Stimulated activated CD8-positive, alpha-beta memory T cell treated with anti-CD3 and anti-CD28 coated beads, Interleukin-7, amount 100 ng/mL, for 4 hours (primary cell): ENCODE measurements at regions not wholly inside any gene's neighbourhood (a gene's known extent, or its start where the extent isn't known, plus 50 kb on each side); places are given as distances from the start of the nearest gene placed in this dataset.
A peak's percentile ranks its signal among the peaks of the same experiment; 100 is the strongest.

Source experiments
- DNase-seq, 2 donors: peaks; one replicate each; pipeline ENCODE4 v3.0.0-alpha.2; 2020; ENCODE audit warnings: low read depth in 2 of 2

DNA sequence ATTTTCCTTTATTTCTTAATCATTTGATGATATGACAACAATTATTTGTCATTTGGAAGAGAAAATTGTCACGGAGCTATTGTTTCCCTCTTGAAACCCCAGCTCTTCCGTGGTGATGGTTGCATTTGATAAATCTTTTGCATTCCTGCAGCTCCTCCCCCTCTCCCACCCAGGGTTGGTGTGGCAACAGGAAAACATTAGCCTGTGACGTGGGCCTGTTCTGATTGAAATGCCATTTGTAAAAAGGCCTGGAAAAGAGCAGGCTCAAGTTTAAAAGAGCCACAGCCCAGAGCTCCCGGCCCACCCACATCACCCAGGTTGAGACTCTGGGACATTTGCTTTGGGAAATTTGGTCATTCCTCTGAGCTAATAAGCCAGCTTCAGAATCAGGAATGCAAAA is 282.5 kb downstream of the RPLP1 start:
- no peak for DNase-seq

DNA sequence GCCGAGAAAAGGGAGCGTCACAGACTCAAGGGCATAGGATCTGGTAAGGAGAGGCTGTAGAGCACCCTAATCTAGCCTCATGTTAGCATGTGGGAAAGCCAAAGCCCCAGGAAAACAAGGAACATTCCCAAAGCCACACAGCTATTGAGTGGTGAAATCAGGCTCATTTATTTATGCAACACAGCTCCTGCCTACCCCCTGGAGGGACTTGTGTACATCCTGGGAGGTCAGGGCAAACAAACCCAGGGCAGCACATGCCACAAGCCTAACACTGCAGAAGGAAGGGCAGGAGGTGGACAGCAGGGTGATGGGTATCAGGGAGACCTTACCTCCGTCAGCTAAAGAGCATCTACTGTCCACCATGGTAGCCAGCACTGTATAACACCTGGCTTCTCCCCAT is 283.5 kb downstream of the RPLP1 start:
- DNase-seq, result no peak

DNA sequence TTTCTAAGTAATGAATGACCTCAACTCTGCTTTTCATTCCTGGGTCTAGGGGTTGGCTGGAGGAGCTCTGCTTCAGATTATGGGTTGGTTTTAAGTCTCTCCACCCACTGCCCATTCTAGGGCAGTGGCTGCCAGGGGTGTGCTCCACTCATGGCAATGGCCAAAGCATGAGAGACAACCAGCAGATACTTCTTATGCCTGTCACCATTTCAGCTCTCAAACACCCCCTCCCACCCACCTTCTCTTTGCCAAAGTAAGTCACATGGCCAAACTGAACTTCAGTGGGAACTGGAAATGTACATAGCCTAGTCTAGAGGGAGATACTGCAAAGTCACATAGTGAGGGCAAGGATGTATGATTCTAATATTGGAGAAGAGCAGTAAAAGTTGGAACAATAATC is 285.3 kb downstream of the RPLP1 start:
- no peak for DNase-seq

DNA sequence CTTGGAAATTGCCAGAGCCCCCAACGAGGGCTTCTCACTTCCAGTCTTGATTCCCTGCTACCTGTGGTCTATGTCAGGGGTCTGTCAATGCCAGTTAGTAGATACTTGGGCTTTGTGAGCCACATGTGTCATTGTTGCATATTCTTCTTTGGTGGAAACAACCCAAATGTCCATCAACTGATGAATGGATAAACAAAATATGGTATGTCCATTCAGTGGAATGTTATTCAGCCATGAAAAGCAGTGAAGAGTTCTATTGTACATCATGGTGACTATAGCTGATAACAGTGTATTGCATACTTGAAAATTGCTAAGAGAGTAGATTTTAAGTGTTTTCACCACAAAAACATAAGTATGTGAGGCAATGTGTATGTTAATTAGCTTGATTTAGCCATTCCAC is 288.1 kb downstream of the RPLP1 start:
- no peak for DNase-seq

DNA sequence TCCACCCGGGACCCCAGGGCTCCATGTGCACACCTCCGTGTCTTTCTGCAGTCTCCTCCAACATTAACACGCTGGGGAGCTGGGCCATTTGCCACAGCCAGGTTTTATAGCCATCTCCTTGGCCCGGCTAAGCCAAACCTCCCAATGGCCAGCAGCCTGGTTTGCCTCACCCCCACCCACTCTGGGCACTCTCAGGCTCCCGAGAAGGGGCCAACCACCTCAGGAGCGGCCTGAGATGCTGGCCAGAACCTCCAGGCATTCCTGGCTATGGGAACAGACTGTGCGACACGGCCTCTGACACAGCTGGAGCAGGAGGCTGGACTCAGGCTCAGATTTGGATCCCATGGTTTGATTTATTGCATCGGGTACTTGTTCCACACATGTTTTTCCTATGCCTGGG is 289.7 kb downstream of the RPLP1 start:
- no peak for DNase-seq

DNA sequence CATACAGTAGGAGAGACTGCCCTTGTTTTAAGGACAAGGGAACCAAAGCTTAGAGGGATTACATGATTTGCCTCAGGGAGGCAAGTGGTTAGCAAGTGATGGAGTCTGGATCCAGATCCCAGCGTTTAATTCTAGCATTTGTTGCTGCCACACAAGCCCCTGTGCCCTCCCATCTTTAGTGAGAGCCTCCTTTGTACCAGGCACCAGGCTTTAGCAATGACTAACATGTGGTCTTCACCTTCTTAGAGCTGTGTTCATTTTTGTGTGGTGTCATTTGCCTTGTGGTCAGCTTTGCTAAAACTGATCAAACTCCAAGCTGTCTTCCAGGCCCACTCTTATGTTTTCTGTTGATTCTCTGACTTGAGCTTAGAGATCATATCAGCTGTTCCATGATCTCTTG is 290.5 kb downstream of the RPLP1 start:
- DNase-seq, result no peak

DNA sequence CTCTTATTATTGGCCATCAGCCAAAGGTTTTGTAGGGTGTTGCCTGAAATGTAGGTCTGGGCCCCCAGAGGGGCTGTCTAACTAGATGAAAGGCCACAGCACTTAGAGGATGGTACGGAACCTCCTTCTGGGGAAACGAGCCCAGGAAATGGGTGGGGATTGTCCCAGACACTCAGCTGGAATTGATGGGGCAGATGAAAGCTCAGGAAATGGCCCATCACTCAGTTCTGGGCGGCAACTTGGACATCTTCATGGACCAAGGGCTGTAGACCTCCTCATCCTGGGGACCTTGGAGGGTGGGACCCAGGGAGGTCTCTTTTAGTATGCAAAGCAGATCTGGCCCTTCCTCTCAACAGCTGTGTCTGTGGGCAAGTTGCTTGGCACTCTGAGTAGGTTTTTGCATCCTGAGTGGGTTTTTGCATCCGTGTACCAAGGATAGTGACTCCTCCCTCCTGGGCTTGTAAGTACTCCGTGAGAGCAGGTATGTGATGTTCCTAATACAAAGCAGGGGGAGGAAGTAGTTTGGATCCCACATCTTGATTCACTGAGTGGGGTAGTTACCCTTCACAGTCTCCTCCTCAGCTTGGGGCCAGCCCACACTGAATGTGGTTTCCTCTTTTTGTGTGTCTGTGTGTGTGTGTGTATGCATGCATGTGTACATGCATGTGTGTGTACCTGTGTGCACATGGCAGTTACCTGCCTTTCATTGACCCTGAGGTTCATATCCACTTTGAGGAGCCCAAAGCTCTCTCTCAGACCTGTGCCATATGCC is 292.0 kb downstream of the RPLP1 start:
- DNase-seq, result no peak

DNA sequence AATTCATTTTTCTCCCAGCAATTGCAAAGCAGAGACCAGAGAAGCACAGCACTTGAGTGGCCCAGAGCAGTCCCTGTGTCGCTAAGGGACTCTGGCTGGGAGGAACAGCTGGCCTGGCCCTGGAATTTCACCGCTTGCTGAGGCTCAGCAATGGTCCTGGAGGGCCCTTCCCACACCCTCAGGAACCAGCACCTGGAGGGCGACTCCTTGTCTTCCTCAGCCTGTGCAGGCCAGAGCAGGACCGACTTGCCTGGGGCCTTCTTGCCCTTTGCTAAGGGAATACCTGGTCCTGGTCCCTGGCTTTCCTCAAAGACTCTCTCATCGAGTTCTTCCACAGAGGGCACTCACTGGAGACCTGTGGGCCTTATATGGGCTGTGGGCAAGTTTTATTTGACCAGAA is 294.6 kb downstream of the RPLP1 start:
- no peak for DNase-seq

DNA sequence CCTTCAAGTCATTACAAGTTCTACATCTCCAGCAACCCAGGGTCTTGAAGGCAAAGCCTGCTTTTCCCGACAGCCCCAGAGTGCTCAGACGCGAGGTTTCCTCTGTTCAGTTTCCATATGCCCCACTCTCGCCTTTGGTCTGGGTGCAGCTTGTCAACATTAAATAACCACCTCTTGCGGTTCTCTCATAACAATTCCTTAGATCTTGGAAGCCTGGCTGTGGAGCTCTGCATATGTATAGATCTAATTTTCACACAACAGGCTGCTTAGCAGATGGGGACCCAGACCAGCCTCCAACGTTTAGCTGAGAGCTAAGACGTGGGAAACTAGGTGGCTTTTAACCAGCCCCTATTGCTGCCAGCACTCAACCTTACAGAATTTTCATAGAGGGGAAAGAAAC is 295.5 kb downstream of the RPLP1 start:
- no peak for DNase-seq

DNA sequence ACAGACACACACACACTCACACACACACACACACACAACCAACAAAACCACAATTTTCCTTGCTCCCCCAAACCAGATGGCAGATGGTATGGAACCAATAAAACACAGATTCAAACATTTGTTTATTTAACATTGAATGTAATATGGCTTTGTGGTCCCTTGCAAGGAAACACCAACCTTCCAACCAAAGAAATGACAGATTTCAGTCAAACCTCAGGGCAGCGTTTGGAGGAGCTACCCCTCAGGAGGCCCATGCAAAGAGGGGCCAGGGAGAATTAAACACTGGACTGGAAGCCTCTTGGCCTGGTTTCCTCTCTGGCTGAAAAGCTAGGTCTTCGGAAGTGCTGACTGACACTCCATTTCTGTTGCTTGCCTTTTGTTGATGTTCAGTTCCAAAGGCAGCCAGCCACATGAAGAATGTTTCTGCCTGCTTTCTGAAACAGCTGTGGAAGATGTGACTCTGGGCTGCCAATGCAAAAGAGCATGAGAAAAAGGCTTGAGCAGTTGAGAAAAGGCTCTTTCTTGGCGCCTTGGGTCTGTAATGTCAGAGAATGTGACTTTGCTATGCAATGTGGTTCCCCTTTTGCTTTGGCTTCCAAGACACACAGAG is 296.1 kb downstream of the RPLP1 start:
- DNase-seq, result no peak

DNA sequence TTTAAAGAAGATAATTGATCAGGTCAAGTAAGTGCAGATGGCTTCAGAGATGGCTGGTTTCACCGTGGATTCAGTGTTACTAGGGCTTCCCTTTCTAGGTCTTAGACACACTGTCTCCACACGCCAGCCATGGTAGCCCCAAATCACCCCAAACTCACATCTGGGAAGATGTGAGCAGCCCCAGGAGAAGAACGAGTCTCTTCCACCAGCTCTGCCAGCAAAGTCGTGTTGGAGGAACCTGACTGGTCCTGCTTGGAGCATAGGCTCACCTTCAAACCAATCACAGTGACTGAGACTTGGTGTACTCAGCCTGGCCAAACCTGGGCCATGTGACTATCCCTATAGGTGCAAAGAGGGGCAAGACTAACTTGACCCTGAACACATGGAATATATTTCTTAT is 296.7 kb downstream of the RPLP1 start:
- no peak for DNase-seq

DNA sequence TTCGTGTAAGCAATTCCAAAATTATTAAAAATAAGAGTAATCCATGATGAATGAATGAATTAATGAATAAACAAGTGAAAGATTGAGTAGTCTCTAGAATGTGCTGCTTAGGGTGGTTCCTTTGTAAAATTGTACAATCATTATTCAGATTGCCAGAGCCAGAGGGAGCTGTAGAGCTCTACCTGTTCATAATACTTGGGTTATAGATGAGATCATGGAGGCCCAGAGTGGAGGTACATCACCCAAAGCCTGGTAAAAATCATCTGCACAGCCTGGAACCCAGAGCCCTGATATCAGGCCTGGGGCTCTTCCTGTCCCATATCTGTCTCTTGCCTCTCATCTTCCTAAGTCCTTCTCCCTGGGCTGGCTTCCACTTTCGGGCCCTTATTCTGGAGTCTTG is 297.2 kb downstream of the RPLP1 start:
- DNase-seq, result no peak

DNA sequence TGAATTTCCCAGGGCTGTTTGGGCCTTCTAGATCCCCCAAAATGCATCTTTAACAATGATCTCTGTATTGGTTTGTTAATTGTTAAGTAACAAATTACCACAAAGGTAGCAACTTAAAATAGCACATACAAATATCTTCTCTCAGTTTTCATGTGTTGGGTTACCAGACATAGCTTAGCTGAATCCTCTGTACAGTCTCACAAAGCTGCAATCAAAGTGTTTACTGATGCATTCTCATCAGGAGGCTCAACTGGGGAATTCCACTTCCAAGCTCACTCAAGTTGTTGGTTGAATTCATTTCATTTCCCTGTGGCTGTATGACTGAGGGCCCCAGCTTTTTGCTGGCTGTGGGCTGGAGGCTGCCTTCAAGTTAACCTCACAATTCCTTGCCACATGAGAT is 297.6 kb downstream of the RPLP1 start:
- no peak for DNase-seq

DNA sequence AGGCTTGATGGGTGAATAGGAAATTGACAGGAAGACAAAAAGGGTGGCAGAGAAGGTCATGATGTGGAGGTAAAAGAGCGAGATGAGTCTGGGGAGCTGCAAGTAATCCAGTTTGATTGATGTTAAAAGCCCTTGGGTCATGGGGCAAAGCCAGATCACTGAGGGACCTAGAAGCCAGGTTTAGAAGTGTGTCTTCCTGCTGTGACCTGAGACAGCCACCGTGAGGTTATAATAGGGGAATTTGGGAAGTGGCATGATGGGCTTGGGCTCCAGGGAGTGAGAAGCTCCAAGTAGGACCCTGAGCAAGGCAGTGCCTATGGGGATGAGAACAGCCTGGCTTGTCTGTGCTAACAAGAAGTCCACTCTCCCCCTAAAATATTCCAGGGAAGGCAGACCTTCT is 298.5 kb downstream of the RPLP1 start:
- DNase-seq, result no peak

DNA sequence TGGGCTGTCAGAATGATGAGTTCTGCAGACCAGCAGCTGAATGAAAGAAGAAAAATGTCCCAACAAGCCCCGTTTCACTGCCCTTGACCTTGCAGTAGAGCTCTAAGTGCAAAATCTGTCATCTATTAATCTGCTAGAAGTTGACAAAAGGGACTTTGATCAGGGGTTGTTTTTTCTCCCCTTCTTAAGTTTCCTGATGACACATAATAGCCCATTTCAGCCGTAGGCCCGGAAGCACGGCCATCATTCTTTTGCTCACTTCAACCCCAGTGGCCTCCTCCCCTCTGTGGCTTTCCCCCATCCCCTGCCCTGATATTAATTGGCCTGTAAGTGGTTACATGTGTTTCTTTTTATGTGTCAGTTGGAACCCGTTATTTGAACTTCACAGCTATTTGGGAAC is 298.9 kb downstream of the RPLP1 start:
- no peak for DNase-seq

DNA sequence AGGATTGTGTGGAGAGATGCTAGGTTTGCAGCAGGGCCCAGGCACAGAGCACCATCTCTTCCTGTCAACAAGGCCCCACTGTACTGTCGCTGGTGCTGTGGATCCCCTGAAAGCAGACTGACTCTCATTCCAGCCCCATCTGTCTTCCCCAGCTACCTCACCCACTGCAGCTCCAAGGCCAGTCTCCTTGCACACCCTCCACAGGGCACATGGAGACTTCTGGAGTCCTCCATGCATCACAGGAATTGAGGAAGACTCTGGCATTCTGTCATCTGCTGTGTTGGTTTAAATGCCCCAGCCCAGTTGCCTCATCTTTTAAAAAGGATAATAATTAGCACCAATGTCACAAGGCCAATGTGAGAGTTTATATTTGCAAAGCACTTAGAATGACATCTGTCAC is 301.2 kb downstream of the RPLP1 start:
- DNase-seq, result no peak

DNA sequence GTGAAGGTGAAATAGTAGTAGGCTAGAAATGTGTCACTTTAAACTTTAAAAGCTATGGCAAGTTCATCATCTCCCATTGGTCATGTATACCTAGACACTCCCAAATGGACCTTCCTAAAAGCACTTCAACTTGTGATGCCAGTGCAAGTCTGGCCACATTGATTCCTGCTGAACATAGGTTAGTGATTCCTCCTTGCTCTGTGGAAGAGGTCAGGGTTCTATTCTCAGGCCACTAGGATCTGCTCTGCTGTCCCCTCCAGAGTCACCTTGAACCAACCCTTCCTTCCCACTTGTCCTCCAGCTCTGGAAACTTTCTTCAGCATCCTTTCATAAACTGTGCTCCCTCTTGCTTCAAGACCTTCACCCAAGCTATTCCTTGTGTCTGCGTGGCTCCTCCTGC is 301.7 kb downstream of the RPLP1 start:
- DNase-seq, result no peak

DNA sequence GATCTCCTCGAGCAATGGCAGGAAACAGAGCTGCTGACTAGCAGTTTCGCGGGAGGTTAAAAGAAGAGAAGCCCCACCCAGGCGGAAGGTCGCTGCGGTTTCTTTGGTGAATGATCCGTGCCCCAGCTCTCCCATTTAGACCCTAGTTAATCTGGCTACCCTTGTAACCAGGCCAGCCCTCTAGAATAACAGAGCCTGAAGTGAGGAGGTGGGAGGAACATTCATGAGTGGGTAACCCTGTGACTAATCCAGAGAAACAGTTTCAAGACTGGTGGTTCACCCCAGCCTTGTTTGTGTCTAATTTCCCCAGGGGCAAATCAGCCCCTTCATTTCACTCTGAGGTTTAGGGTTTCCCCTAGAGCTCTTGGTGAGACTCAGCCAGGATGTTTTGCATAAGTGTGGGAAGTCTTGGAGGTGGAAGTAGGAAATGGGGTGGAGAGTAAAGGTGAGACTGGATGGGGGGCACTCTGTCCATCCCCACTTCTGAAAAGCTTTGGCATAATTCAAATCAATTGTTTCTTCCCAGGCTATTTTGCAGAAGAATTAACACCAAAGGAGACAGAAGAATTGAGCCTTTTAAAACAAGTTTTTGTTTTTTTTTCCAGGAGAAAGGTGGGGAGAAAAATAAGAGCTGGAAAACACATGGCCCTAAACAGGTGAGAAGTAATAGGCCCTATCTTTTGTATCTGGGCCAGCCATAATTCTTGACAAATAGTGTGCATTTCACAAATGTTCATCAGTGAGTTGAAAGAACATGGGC is 303.1 kb downstream of the RPLP1 start:
- DNase-seq, result peak; percentile 75 to 79

DNA sequence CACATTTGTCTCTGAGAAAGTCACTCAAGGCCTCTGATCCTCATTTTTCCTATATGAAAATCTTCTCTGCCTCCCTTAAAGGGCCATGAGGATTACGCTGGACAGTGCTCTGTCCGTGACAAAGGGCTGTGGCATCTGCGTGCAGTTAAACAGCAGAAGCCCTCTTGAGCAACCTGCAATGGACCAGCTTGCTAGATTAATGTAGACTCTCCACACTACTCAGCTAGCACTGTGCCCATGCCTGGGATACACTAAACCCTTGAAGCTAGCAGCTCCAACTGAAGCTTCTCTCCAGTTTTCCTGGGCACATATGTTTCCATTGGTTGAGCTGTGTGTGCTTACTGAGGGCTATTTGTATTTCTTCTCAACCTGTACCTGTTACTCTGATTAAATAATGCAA is 303.8 kb downstream of the RPLP1 start:
- DNase-seq, result no peak

DNA sequence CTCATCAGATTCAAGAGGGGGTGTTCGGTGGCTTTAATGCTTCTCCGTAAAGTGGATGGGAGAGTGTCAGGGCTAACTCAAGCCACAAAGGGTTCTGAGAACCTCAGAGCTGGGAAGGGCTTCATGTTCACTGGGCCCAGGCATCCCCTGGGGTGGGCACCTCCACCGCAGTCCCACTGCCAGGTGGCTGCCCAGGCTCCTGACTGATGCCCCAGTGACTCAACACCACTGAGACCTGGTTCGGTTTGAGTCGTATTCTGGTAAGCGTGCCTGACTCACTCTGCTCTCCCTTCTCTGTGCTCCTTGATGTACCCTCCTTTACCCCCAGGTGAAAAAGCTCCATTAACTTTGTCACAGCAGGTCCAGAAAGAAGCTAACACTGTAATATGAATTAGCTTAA is 304.6 kb downstream of the RPLP1 start:
- DNase-seq, result peak; percentile 55 to 64

DNA sequence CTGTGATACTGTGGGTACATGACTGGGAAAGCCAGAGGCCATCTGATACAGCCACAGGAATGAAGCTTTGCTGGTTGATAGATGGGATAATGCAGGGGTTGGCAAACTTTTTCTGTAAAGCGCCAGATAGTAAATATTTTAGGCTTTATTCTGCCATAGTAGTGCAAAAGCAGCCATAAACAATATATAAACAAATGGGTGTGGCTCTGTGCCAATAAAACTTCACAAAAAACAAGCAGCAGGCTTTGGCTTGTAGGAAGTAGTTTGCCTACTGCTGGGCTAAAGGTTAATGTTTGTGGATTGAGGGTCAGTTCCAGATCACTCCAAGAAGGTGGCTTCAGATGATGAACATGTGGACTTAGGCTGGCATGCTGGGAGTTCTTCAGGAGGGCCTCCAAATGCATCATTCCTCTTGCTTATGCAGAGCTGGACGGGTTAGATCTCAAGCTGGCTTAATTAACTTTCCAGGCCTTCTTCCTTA is 305.7 kb downstream of the RPLP1 start:
- DNase-seq, result no peak

DNA sequence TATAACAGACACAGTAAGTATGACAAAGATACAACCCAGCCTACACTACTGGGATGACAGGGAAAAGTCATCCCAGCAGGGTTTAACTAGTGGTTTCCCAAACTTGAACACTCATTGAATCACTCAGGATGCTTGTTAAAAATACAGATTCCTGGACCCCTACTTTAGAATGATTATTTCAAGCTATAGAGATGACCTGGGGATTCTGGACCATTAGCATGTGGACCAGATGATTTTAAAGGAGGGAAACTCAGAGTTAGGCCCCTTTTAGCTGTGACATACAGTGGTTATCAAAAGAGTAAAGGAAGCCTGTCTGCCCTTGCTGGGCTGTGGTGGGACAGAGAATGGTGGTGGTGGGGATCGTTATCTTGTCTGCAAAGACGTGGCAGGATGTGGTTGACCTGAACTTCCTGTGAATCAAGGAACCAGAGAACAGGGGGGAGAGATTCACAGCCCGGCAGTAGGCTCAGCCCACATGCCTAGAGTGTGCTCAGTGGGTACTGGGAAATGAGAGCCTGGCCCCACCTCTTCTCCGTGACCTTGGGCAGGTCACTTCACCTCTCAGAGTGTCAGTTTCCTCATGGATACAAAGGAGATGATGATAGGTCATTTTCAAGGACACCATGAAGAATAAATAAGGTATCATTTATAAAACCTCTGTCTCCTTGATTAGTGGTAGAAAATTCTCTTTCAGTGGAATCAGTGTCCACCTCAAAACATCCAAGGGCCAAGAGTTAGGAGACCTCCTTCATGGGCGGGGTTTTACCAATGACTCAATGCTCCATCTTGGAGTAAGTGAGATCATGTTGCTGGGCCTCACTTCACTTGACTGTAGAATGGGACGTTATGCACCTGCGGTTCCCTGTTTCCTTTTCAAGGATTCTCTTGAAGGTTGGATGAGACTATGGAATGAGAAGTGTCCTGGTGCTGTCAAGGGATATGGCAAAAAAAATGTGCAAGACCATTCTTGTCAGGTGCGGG is 306.5 kb downstream of the RPLP1 start:
- DNase-seq, result peak; percentile 83 to 91
